B cell (primary cell): ENCODE measurements at regions not wholly inside any gene's neighbourhood (a gene's known extent, or its start where the extent isn't known, plus 50 kb on each side); places are given as distances from the start of the nearest gene placed in this dataset.

ENCODE experiments used
- EZH2 ChIP-seq: IDR thresholded peaks from 2 replicates; pipeline ENCODE4 v1.6.1; 2012; ENCODE audit warnings: borderline replicate concordance, low read depth, mild to moderate bottlenecking, moderate library complexity, low read length; ENCODE audit not compliant: insufficient read depth, poor library complexity, severe bottlenecking
- TF ChIP-seq, protein P1 (sequence below): fragments of 200-600 bp; IDR thresholded peaks from one replicate; pipeline ENCODE4 v1.8.0; 2022; ENCODE audit warnings: antibody characterized with exemption, mild to moderate bottlenecking

- TF ChIP-seq EZH2 = no peak
- TF ChIP-seq, protein P1, sequence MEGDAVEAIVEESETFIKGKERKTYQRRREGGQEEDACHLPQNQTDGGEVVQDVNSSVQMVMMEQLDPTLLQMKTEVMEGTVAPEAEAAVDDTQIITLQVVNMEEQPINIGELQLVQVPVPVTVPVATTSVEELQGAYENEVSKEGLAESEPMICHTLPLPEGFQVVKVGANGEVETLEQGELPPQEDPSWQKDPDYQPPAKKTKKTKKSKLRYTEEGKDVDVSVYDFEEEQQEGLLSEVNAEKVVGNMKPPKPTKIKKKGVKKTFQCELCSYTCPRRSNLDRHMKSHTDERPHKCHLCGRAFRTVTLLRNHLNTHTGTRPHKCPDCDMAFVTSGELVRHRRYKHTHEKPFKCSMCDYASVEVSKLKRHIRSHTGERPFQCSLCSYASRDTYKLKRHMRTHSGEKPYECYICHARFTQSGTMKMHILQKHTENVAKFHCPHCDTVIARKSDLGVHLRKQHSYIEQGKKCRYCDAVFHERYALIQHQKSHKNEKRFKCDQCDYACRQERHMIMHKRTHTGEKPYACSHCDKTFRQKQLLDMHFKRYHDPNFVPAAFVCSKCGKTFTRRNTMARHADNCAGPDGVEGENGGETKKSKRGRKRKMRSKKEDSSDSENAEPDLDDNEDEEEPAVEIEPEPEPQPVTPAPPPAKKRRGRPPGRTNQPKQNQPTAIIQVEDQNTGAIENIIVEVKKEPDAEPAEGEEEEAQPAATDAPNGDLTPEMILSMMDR = no peak
Observed at GRCh38 chr4:33189169-33189568, 2469.0 kb downstream of the PCDH7 start.
